GM18498 (cell line): ENCODE measurements at regions not wholly inside any gene's neighbourhood (a gene's known extent, or its start where the extent isn't known, plus 50 kb on each side); places are given as distances from the start of the nearest gene placed in this dataset.

ENCODE experiments used
- ATAC-seq: cut with Tn5 transposase; IDR thresholded peaks from one replicate; pipeline ENCODE4 v1.9.1; 2021; ENCODE audit warnings: mild to moderate bottlenecking, moderate library complexity; ENCODE audit not compliant: unreplicated experiment

- no peak for ATAC-seq
These were observed 972.0 kb downstream of the TUSC7 start for GRCh38 chr3:117681619-117682018.

GRCh38 chr3:117687096-117687495 lies 977.5 kb downstream of the TUSC7 start:
- ATAC-seq = no peak

DNA sequence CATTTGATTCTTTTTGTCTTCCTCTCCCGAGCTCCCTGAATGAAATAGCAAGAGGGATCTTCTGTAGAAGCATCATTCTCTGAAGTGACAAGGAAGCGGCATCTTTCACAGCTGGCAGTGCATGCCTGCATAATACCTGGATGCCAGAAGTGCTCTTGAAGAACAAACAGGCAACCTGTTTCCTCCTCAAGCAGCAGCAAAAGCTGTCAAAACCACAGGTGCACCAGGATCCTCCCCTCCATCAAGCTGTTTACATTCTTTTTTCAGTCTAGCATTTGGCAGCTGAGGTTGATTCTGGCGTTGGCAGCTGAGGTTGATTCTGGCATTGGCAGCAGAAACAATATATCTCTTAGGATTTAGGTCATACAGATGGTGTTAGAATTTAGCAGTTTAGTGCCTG lies 979.0 kb downstream of the TUSC7 start:
- ATAC-seq = no peak

DNA sequence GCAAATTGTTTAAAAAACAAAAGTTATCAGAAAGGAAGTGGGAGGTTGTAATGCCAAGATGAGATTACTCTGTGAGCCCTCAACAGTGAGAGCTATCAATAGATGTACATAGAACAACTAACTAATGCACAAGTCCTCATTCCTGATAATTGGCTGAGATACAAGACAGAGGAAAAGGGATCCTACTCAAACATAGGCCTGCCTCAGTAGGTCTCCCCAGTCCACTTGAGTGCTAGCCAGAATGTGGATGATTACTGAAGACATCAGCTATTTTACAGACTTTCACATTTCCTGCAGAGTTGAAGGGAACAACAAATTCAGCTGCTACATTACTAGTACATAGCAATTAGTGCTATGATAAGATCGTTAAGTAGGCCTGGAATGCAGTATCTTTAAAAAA lies 981.9 kb downstream of the TUSC7 start:
- no peak for ATAC-seq

GRCh38 chr3:117692416-117692995 lies 982.9 kb downstream of the TUSC7 start:
- no peak for ATAC-seq

GRCh38 chr3:117695321-117695720 lies 985.7 kb downstream of the TUSC7 start:
- no peak for ATAC-seq

- no peak for ATAC-seq
These were observed 986.5 kb downstream of the TUSC7 start for GRCh38 chr3:117695871-117696645.

DNA sequence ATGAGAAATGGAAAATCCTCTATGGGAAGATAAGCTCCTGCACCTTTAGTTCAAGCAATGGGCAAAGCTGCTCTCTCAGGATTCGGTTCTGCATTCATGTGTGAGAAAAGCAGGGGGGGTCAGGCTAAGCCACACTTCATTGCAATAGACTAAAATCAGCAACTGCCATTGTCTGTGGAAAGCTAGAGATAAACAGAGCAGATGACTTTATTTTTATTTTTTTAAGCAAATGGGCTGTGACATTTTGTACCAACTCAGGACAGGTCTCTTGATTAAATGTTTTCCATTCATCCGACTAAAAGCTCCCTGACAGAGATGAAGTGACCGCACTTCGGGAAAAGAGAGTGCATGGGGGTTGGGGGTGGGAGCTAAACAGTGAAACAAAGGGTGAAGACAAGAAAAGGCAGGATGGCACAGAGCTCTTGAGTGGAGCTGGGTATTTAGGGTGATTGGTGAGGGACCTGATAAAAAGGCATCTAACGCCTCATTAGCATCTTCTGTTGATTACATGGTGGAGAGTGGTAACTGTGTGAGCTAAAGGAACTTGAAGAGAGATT lies 987.4 kb downstream of the TUSC7 start:
- ATAC-seq = no peak

DNA sequence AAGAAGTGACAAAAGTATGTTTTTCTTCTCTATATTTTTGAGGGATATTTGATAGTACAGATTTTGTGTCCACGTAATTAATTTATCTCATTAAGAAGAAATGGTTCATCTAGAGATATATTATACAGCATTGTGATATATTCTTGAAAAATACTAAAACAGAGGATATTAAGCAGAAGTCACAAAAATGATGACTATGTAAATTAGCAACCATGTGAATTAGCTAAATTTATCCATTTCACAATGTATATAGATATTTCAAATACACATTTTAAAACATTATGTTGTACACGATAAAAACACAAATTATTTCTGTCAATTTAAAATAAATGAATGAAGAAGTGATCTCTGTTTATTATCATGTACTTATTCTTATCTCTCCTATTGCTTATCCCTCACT lies 989.5 kb downstream of the TUSC7 start:
- no peak for ATAC-seq

DNA sequence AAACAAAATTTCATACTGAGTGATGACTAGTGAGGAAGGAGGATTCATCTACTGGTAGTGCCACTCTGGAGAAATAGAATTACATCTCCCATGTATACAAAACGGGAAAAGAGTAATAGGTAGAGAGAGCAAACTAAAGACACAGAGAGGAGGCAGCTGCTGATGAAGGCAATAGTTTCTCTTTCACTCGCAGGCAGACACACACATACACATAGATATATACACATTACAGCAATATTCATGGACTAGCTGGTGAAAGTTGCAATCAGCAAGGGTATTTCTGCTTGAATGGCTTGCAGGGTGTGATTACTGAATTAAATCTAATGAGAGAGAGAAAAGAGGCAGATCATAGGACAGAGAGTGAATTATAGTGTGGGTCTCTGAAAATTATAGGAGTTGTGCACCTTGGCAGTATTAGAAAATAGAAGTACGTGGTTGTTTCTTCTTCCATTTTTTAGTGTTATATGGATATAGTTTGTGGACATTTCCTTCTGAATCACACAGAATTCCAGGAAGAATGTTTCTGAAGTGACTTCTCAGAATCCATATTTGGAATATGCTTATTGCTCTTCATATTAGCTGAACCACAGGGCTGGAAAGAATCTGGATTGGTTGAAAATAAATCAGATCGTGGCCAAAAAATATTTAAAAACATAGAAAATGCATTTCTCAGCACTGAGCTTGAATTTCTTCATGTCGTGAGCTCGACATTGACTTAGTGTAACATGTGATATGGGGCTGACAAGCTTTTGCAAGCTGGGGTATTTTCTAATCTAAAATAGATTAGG lies 991.2 kb downstream of the TUSC7 start:
- no peak for ATAC-seq

GRCh38 chr3:117705011-117705410 lies 995.4 kb downstream of the TUSC7 start:
- ATAC-seq = no peak

DNA sequence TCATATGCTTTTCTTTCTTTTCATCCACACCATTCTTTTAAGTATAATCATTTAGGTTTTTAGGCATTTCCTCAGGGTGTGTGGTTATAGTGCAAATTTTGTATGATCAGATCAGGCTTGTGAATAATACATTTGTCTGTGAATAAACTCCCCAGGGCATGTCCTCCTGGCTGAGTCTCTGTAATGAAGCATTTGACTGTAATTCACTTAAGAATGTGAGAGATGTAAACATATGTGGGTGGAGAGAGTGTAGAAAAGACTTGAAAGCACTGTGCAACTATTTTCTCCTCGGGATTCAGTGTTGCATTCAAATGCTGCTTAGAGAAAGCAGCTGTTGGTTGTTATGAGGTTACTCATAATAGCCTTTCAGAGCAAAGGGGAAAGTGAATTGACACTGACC lies 996.5 kb downstream of the TUSC7 start:
- ATAC-seq = no peak

- ATAC-seq = no peak
These were observed 997.2 kb downstream of the TUSC7 start for GRCh38 chr3:117706756-117707155.

GRCh38 chr3:117708601-117709000 lies 999.0 kb downstream of the TUSC7 start:
- no peak for ATAC-seq

DNA sequence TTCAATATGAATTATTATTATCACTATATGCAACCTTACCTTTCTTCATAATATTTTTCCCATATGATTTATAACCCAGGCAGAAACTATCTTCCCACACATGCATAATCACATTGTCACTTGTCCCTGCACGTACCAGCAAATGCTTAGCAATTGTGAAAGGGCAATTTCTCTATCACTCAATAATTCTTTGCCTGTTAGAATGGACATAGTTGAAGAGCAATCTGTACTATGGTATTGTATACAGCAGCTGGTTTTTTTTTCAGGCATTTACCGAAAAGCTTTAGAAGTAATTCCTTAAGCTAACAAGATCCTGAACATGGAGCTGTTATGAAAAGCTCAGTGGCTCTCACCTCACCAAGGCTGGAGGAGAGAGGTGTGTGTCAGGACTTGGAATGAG lies 999.5 kb downstream of the TUSC7 start:
- no peak for ATAC-seq

- ATAC-seq = no peak
These were observed 1000.9 kb downstream of the TUSC7 start for GRCh38 chr3:117710501-117710900.

DNA sequence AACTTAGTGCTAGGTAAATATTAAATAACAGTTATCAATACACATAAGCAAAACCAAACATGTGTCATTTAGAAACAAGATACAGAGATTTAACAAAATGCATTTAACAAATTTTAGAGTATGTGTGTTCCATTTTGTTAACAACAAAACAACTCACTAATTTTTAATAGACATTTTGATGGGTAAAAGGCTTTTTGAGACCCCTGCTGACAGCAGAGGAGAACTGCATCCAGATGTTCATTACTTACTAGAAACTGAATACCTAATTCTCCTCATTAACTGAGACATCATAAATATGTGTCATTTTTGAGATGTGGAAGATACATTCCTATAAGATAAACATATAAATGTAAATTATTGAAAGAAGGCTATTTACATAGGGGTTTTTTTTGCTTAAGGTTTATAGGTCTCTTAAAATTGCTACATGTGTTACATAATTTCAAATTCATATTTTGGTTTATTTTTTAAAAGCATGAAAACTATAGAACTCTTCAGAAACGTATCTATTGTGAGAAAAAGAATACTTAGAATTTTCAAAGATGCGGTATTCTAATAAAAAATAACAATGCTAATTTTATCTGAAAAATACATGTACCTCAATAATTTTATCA lies 1009.8 kb downstream of the TUSC7 start:
- ATAC-seq = peak; percentile 61

DNA sequence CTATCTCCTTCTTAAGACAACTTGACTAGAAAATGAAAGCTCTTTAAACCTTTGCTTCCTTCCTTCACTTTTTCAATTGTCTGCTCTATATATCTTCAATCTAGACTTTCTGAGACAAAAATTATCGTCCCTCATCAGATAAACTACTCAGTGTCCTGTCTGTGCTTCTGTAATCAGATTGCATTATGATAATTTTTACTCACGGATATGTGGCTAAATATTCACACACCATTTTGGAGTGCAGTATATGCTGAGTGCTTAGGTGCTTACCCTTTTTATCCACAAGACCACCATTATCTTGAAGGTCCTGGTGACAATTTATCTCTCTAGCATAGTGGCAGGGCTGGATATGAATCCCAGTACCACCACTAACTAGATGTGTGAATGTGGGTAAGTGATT lies 1012.3 kb downstream of the TUSC7 start:
- ATAC-seq = no peak

- ATAC-seq = peak; percentile 77
These were observed 1013.3 kb downstream of the TUSC7 start for GRCh38 chr3:117722856-117723255.

- no peak for ATAC-seq
These were observed 1014.2 kb downstream of the TUSC7 start for GRCh38 chr3:117723825-117724224.

- ATAC-seq = no peak
These were observed 1015.7 kb downstream of the TUSC7 start for GRCh38 chr3:117725314-117725713.
